Left lung (tissue), 4 donors: ENCODE measurements at regions not wholly inside any gene's neighbourhood (a gene's known extent, or its start where the extent isn't known, plus 50 kb on each side); places are given as distances from the start of the nearest gene placed in this dataset.
A peak's percentile ranks its signal among the peaks of the same experiment; 100 is the strongest.

ENCODE experiments used
- ATAC-seq: fragments of 200-7000 bp; cut with Tn5 transposase; one replicate; pipeline ENCODE4 v1.9.1; 2020; ENCODE audit warnings: moderate library complexity
- DNase-seq, 4 donors: peaks; one replicate each; pipeline ENCODE4 v3.0.0-alpha.2; 2013 to 2020
- H3K27ac ChIP-seq, 2 donors: fragments of 200-600 bp; sonication (generic) in 1 of 2; one replicate each; pipeline versions ENCODE4 v1.5.0 to v1.8.0; 2020 to 2021
- H3K27me3 ChIP-seq, 2 donors: fragments of 200-600 bp; sonication (generic) in 1 of 2; one replicate each; pipeline versions ENCODE4 v1.5.0 to v1.8.0; 2020 to 2021
- H3K36me3 ChIP-seq, 2 donors: fragments of 200-600 bp; sonication (generic) in 1 of 2; one replicate each; pipeline versions ENCODE4 v1.5.0 to v1.8.0; 2020 to 2021
- H3K4me1 ChIP-seq, 2 donors: fragments of 200-600 bp; one replicate each; pipeline ENCODE4 v1.8.0; 2021
- H3K4me3 ChIP-seq, 2 donors: fragments of 200-600 bp; sonication (generic) in 1 of 2; one replicate each; pipeline versions ENCODE4 v1.5.0 to v1.8.0; 2020 to 2021; ENCODE audit warnings: mild to moderate bottlenecking in 1 of 2
- H3K9me3 ChIP-seq, 2 donors: fragments of 200-600 bp; sonication (generic) in 1 of 2; one replicate each; pipeline versions ENCODE4 v1.5.0 to v1.8.0; 2020 to 2021
- intact Hi-C, 2 donors: fragments of 100-400 bp; cut with DNase I; formaldehyde crosslinking; loops; one replicate each; pipeline versions ENCODE4 v1.11.2 to v1.14.2; 2022
- TF ChIP-seq, protein P1 (sequence below), 2 donors: fragments of 200-600 bp; sonication (generic) in 1 of 2; IDR thresholded peaks; one replicate each; pipeline versions ENCODE4 v1.5.0 to v1.8.0; 2021; ENCODE audit warnings: antibody characterized with exemption in 2 of 2
- donor health status: DM: no; HTN: yes; CAD: no.
- donor health status: DM: no; HTN: no; CAD: no.

- H3K4me1 ChIP-seq = no peaks in the 10 kb centered on the region
- intact Hi-C loops = no loop called here
- H3K36me3 ChIP-seq = no peaks in the 10 kb centered on the region
- no peak overlapping the region for H3K27ac ChIP-seq
- H3K27me3 ChIP-seq = peaks cover 0 to 19% of the 10 kb centered on the region in 2 donors
- no peak overlapping the region for H3K4me3 ChIP-seq
- ATAC-seq = no peak
- peak in 1 of 4 donors; percentile 67 for DNase-seq
- TF ChIP-seq, protein P1, sequence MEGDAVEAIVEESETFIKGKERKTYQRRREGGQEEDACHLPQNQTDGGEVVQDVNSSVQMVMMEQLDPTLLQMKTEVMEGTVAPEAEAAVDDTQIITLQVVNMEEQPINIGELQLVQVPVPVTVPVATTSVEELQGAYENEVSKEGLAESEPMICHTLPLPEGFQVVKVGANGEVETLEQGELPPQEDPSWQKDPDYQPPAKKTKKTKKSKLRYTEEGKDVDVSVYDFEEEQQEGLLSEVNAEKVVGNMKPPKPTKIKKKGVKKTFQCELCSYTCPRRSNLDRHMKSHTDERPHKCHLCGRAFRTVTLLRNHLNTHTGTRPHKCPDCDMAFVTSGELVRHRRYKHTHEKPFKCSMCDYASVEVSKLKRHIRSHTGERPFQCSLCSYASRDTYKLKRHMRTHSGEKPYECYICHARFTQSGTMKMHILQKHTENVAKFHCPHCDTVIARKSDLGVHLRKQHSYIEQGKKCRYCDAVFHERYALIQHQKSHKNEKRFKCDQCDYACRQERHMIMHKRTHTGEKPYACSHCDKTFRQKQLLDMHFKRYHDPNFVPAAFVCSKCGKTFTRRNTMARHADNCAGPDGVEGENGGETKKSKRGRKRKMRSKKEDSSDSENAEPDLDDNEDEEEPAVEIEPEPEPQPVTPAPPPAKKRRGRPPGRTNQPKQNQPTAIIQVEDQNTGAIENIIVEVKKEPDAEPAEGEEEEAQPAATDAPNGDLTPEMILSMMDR (IDR thresholded peaks at IDR 0.05) = no peak
- no peaks in the 10 kb centered on the region for H3K9me3 ChIP-seq
These were observed 270.7 kb upstream of the WWC1 start for GRCh38 chr5:168020542-168021294.

GRCh38 chr5:168022446-168023169, 268.8 kb upstream of the WWC1 start:
- no peak for ATAC-seq
- peaks cover 0 to 19% of the 10 kb centered on the region in 2 donors for H3K27me3 ChIP-seq
- TF ChIP-seq, protein P1 (IDR thresholded peaks at IDR 0.05) = no peak
- H3K27ac ChIP-seq = no peak overlapping the region
- H3K9me3 ChIP-seq = no peaks in the 10 kb centered on the region
- H3K4me1 ChIP-seq = no peaks in the 10 kb centered on the region
- intact Hi-C loops = no loop called here
- H3K36me3 ChIP-seq = no peaks in the 10 kb centered on the region
- H3K4me3 ChIP-seq = no peak overlapping the region
- DNase-seq = peak in 1 of 4 donors; percentile 26

DNA sequence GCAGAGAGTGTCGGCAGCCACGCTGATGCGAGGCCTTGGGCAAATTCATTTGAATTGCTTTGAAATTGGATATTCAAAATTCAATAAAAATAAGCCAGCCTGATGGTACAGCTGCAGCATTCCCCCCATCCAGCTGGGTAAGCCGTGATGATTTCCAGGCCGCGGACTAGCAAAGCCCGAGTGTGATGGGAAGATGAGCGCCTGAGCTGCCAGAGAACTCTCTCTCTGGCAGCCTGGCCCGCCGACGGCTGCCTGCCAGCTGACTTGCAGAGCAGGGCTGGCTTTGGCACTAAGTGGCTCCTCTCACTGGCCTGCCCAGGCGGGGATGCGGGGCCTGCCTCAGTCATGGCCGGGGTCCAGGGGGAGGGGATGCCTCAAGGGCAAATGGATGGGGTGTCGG, 268.3 kb upstream of the WWC1 start:
- Histone ChIP-seq H3K4me3 (no peak overlapping the region), H3K36me3 (no peaks in the 10 kb centered on the region), H3K27ac (no peak overlapping the region), H3K4me1 (no peaks in the 10 kb centered on the region), H3K27me3 (peaks cover 0 to 19% of the 10 kb centered on the region in 2 donors), H3K9me3 (no peaks in the 10 kb centered on the region)
- no peak for ATAC-seq
- TF ChIP-seq, protein P1 (IDR thresholded peaks at IDR 0.05) = no peak
- DNase-seq = peak in 2 of 4 donors; percentile 45 to 71
- intact Hi-C loops = no loop called here

DNA sequence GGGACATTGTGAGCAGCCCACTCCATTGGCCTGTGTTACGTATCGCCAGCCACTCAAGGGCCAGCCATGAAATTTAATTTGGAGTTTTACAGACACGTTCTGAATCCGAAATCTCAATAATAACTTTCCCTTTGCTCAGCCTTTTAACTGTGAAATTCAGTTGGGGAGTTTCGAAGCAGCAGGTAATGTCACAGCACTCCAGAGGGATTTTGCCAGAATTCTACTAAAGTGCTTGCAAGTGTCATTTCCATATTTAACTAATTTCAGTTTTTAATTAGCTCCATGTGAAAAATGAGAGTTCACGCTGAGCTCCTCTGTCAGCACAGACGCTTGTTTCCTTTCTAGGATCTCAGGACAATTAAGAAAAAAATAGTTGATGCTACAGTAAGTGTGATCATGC, 267.1 kb upstream of the WWC1 start:
- H3K27ac ChIP-seq = no peak overlapping the region
- H3K36me3 ChIP-seq = no peaks in the 10 kb centered on the region
- H3K27me3 ChIP-seq = peaks cover 0 to 19% of the 10 kb centered on the region in 2 donors
- intact Hi-C loops = no loop called here
- H3K4me1 ChIP-seq = no peaks in the 10 kb centered on the region
- no peak for ATAC-seq
- DNase-seq = no peak
- H3K4me3 ChIP-seq = no peak overlapping the region
- no peaks in the 10 kb centered on the region for H3K9me3 ChIP-seq
- TF ChIP-seq, protein P1 (IDR thresholded peaks at IDR 0.05) = no peak

DNA sequence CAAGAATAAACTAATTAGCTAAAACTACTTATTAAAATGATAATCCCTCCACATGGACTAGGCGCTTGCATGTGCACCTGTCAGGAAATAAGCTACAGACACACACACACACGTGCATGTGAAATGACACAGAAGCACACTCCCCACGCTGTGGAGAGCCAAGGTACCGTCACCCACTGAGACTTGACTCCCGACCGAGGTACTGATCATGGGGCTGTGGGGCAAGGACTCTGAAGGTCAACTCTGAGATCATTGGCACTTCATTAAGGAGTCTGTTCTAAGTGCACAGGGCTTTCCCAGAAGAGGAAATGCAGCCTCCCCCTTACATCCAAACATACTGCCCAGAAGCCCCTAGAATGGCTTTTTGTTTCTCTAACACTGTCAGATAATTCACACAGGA, 264.4 kb upstream of the WWC1 start:
- H3K27me3 ChIP-seq = peaks cover 0 to 8% of the 10 kb centered on the region in 2 donors
- DNase-seq (no peak), ATAC-seq (no peak)
- H3K9me3 ChIP-seq = no peaks in the 10 kb centered on the region
- intact Hi-C loops = no loop called here
- no peaks in the 10 kb centered on the region for H3K36me3 ChIP-seq
- TF ChIP-seq, protein P1 (IDR thresholded peaks at IDR 0.05) = no peak
- no peak overlapping the region for H3K27ac ChIP-seq
- no peaks in the 10 kb centered on the region for H3K4me1 ChIP-seq
- H3K4me3 ChIP-seq = no peak overlapping the region
